ENCODE measurements at regions not wholly inside any gene's neighbourhood (a gene's known extent, or its start where the extent isn't known, plus 50 kb on each side); places are given as distances from the start of the nearest gene placed in this dataset.

- Histone ChIP-seq H3K27ac (ENCODE audit: low read depth, low read length) (no peak overlapping the region), H4K20me1 (ENCODE audit: insufficient read depth, low read length) (no peaks in the 10 kb centered on the region), H3K4me2 (ENCODE audit: low read length) (no peak overlapping the region), H3K9me3 (ENCODE audit: insufficient read depth, low read depth, low read length) (no peaks in the 10 kb centered on the region), H3K9ac (ENCODE audit: low read length) (no peak overlapping the region), H2AFZ (ENCODE audit: low read depth, low read length) (no peak overlapping the region), H3K4me3 (ENCODE audit: insufficient read depth, low read depth, low read length) (no peak overlapping the region), H3K27me3 (ENCODE audit: insufficient read depth, low read length) (no peaks in the 10 kb centered on the region), H3K36me3 (ENCODE audit: insufficient read depth, low read length) (no peaks in the 10 kb centered on the region), H3K4me1 (ENCODE audit: insufficient read depth, low read length) (no peaks in the 10 kb centered on the region), H3K79me2 (ENCODE audit: insufficient read depth, low read length) (no peaks in the 10 kb centered on the region)
- Mint-ChIP-seq H3K36me3 (ENCODE audit: low read depth, unreplicated experiment) (no peaks in the 10 kb centered on the region), H3K4me3 (ENCODE audit: unreplicated experiment) (no peak overlapping the region), H3K4me1 (ENCODE audit: low read depth, unreplicated experiment) (no peaks in the 10 kb centered on the region), H3K9me3 (ENCODE audit: unreplicated experiment) (no peaks in the 10 kb centered on the region), H3K27me3 (ENCODE audit: low read depth, unreplicated experiment) (no peaks in the 10 kb centered on the region), H3K27ac (ENCODE audit: unreplicated experiment) (no peak overlapping the region)
- TF ChIP-seq CTCF (IDR thresholded peaks at IDR 0.05; ENCODE audit: insufficient read depth, low read depth, low read length) (no peak), EZH2 (IDR thresholded peaks at IDR 0.05; ENCODE audit: insufficient read depth, low read length) (no peak)
- DNase-seq (ENCODE audit: low read depth) (no peak), FAIRE-seq (no peak)
Observed at GRCh38 chr9:12989669-12990068, 214.8 kb downstream of the LURAP1L start.

- Mint-ChIP-seq H3K9me3 (ENCODE audit: unreplicated experiment) (no peaks in the 10 kb centered on the region), H3K36me3 (ENCODE audit: low read depth, unreplicated experiment) (no peaks in the 10 kb centered on the region), H3K27me3 (ENCODE audit: low read depth, unreplicated experiment) (no peaks in the 10 kb centered on the region), H3K4me3 (ENCODE audit: unreplicated experiment) (no peak overlapping the region), H3K4me1 (ENCODE audit: low read depth, unreplicated experiment) (no peaks in the 10 kb centered on the region), H3K27ac (ENCODE audit: unreplicated experiment) (no peak overlapping the region)
- H3K4me3 ChIP-seq (ENCODE audit: insufficient read depth, low read depth, low read length), result no peak overlapping the region
- no peak overlapping the region for H3K4me2 ChIP-seq (ENCODE audit: low read length)
- H3K36me3 ChIP-seq (ENCODE audit: insufficient read depth, low read length), result no peaks in the 10 kb centered on the region
- H3K9ac ChIP-seq (ENCODE audit: low read length), result no peak overlapping the region
- FAIRE-seq (no peak), DNase-seq (ENCODE audit: low read depth) (no peak)
- no peak overlapping the region for H2AFZ ChIP-seq (ENCODE audit: low read depth, low read length)
- no peak overlapping the region for H3K27ac ChIP-seq (ENCODE audit: low read depth, low read length)
- no peaks in the 10 kb centered on the region for H3K9me3 ChIP-seq (ENCODE audit: insufficient read depth, low read depth, low read length)
- H3K79me2 ChIP-seq (ENCODE audit: insufficient read depth, low read length), result no peaks in the 10 kb centered on the region
- no peaks in the 10 kb centered on the region for H3K27me3 ChIP-seq (ENCODE audit: insufficient read depth, low read length)
- no peaks in the 10 kb centered on the region for H3K4me1 ChIP-seq (ENCODE audit: insufficient read depth, low read length)
- no peaks in the 10 kb centered on the region for H4K20me1 ChIP-seq (ENCODE audit: insufficient read depth, low read length)
- TF ChIP-seq CTCF (IDR thresholded peaks at IDR 0.05; ENCODE audit: insufficient read depth, low read depth, low read length) (no peak), EZH2 (IDR thresholded peaks at IDR 0.05; ENCODE audit: insufficient read depth, low read length) (no peak)
Observed at GRCh38 chr9:12993466-12993865, 218.6 kb downstream of the LURAP1L start.

- Histone ChIP-seq H2AFZ (ENCODE audit: low read depth, low read length) (no peak overlapping the region), H3K9ac (ENCODE audit: low read length) (no peak overlapping the region), H3K4me3 (ENCODE audit: insufficient read depth, low read depth, low read length) (no peak overlapping the region), H3K4me1 (ENCODE audit: insufficient read depth, low read length) (no peaks in the 10 kb centered on the region), H3K27me3 (ENCODE audit: insufficient read depth, low read length) (no peaks in the 10 kb centered on the region), H3K36me3 (ENCODE audit: insufficient read depth, low read length) (no peaks in the 10 kb centered on the region), H3K27ac (ENCODE audit: low read depth, low read length) (no peak overlapping the region), H3K9me3 (ENCODE audit: insufficient read depth, low read depth, low read length) (no peaks in the 10 kb centered on the region), H4K20me1 (ENCODE audit: insufficient read depth, low read length) (no peaks in the 10 kb centered on the region), H3K4me2 (ENCODE audit: low read length) (no peak overlapping the region), H3K79me2 (ENCODE audit: insufficient read depth, low read length) (no peaks in the 10 kb centered on the region)
- no peak overlapping the region for H3K27ac Mint-ChIP-seq (ENCODE audit: unreplicated experiment)
- FAIRE-seq (no peak), DNase-seq (ENCODE audit: low read depth) (peak; percentile 31)
- H3K9me3 Mint-ChIP-seq (ENCODE audit: unreplicated experiment), result no peaks in the 10 kb centered on the region
- no peaks in the 10 kb centered on the region for H3K4me1 Mint-ChIP-seq (ENCODE audit: low read depth, unreplicated experiment)
- H3K27me3 Mint-ChIP-seq (ENCODE audit: low read depth, unreplicated experiment), result no peaks in the 10 kb centered on the region
- no peak for TF ChIP-seq CTCF (IDR thresholded peaks at IDR 0.05; ENCODE audit: insufficient read depth, low read depth, low read length)
- TF ChIP-seq EZH2 (IDR thresholded peaks at IDR 0.05; ENCODE audit: insufficient read depth, low read length), result no peak
- H3K4me3 Mint-ChIP-seq (ENCODE audit: unreplicated experiment), result no peak overlapping the region
- H3K36me3 Mint-ChIP-seq (ENCODE audit: low read depth, unreplicated experiment), result no peaks in the 10 kb centered on the region
Observed at GRCh38 chr9:12997009-12997408, 222.2 kb downstream of the LURAP1L start.
